ENCODE measurements at regions not wholly inside any gene's neighbourhood (a gene's known extent, or its start where the extent isn't known, plus 50 kb on each side); places are given as distances from the start of the nearest gene placed in this dataset.

DNA sequence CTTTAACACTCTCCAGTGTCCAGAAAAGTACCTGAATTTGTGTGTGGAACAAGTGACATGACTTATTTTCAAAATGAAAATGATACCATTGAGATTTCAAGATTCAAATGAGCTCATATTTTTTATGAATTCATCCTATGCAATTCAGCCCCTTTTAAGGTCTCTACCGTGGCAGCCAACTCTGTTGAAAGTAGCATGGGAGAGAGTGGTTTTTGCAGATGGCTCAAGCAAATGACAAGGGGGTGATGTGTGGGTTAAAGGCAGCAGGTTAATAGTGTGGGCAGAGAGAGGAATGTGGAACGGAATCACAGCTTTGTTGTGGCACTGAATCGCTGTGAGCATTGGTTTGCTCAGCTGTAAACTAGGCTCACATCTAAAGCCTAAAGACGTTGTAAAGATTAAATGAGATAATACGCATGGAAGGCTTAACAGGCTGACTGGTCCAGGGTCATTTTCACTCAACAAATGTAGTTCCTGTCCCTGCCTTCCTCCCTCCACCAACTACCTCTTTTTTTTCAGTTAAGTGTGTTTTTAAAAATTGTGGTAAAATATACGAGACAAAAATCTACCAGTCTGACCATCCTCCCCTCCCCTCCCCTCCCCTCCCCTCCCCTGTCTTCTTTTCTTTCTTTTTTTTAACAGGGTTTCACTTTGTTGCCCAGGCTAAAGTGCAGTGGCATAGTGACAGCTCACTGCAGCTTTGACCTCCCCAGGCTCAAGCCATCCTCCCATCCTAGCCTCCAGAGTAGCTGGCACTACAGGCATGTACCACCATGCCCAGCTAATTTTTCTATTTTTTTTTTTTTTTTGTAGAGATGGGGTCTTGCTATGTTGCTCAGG, 114.7 kb upstream of the ZNF217 start:
- H3K36me3 Mint-ChIP-seq = no peaks in the 10 kb centered on the region
- Histone ChIP-seq H3K9me3 (ENCODE audit: control insufficient read depth in 1 of 2, low read length in 2 of 2) (no peaks in the 10 kb centered on the region), H3K27ac (ENCODE audit: low read depth, low read length) (peak overlapping the region; percentile 3), H3K36me3 (ENCODE audit: insufficient read depth, low read length) (no peaks in the 10 kb centered on the region), H3K4me1 (ENCODE audit: insufficient read depth, low read length) (peaks cover 39% of the 10 kb centered on the region), H3K27me3 (ENCODE audit: insufficient read depth, low read length) (no peaks in the 10 kb centered on the region), H3K4me3 (ENCODE audit: low read length in 2 of 2) (no peak overlapping the region)
- intact Hi-C loops (cut with micrococcal nuclease) = loop anchor here (5.0 kb wide), 3 partner anchors 44 to 209 kb away; no protein-coding TSS in a partner anchor
- POLR2A ChIA-PET (ENCODE audit: partially characterized antibody) = interaction anchor here (0.5 to 2.2 kb wide), 18 partner anchors 11 to 164 kb away, joined by 3 to 11 read pairs (median 3); no protein-coding TSS in a partner anchor
- H3K4me3 Mint-ChIP-seq = peak overlapping the region in 7 of 8 donors; percentile 31 to 91 (median 69)
- CTCF ChIA-PET (ENCODE audit: partially characterized antibody) = interaction anchor here (0.5 to 2.3 kb wide), 10 partner anchors 10 to 232 kb away, joined by 3 to 12 read pairs (median 3); no protein-coding TSS in a partner anchor
- H3K4me1 Mint-ChIP-seq = peaks cover 31 to 47% (median 36%) of the 10 kb centered on the region in 4 donors
- peak in 4 of 5 donors; percentile 17 to 41 (median 26) for DNase-seq
- peak overlapping the region; percentile 76 to 98 (median 92) for H3K27ac Mint-ChIP-seq
- H3K9me3 Mint-ChIP-seq = no peaks in the 10 kb centered on the region
- H3K27me3 Mint-ChIP-seq = no peaks in the 10 kb centered on the region

DNA sequence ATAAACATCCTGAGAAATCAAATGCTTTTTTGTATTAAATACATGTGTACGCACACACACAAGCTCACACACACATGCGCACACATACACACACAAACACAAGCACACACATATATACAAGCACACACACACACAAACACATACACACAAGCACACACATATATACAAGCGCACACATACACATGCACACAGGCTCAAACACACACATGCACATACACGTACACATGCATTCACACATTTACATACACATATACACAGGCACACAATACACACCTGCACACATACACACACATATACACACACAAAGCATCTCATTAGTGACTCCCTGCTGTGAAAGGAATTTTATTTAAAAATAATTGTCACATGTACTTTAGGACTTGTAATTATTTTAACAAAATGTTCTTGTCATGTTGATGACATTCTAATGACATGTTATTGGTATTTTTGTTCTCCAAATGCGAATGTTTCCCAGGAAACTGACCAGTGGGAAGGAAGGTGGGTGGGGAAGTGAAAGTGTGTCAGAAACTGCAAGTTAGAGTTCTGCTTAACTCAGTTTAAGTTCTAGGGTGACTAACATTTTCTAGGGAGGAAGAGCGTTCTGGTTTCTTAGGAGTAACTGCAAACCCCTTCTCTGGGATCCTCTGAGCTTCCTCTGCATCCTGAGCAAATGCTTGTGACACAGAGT, 113.9 kb upstream of the ZNF217 start:
- CTCF ChIA-PET (ENCODE audit: partially characterized antibody) = interaction anchor here (0.7 to 2.3 kb wide), 11 partner anchors 11 to 233 kb away, joined by 3 to 12 read pairs (median 3); no protein-coding TSS in a partner anchor
- H3K9me3 Mint-ChIP-seq = no peaks in the 10 kb centered on the region
- Histone ChIP-seq H3K9me3 (ENCODE audit: control insufficient read depth in 1 of 2, low read length in 2 of 2) (no peaks in the 10 kb centered on the region), H3K4me1 (ENCODE audit: insufficient read depth, low read length) (peaks cover 39% of the 10 kb centered on the region), H3K27me3 (ENCODE audit: insufficient read depth, low read length) (no peaks in the 10 kb centered on the region), H3K36me3 (ENCODE audit: insufficient read depth, low read length) (no peaks in the 10 kb centered on the region), H3K4me3 (ENCODE audit: low read length in 2 of 2) (no peak overlapping the region), H3K27ac (ENCODE audit: low read depth, low read length) (peak overlapping the region; percentile 7)
- intact Hi-C loops (cut with micrococcal nuclease) = loop anchor here (2.0 to 5.0 kb wide), 6 partner anchors 45 to 210 kb away; no protein-coding TSS in a partner anchor
- H3K4me3 Mint-ChIP-seq = peak overlapping the region in 7 of 8 donors; percentile 31 to 91 (median 69)
- H3K27me3 Mint-ChIP-seq = no peaks in the 10 kb centered on the region
- H3K4me1 Mint-ChIP-seq = peaks cover 31 to 47% (median 36%) of the 10 kb centered on the region in 4 donors
- no peak for DNase-seq
- POLR2A ChIA-PET (ENCODE audit: partially characterized antibody) = interaction anchor here (0.6 to 2.2 kb wide), 19 partner anchors 13 to 165 kb away, joined by 3 to 11 read pairs (median 4); no protein-coding TSS in a partner anchor
- no peaks in the 10 kb centered on the region for H3K36me3 Mint-ChIP-seq
- peak overlapping the region; percentile 76 to 98 (median 92) for H3K27ac Mint-ChIP-seq

DNA sequence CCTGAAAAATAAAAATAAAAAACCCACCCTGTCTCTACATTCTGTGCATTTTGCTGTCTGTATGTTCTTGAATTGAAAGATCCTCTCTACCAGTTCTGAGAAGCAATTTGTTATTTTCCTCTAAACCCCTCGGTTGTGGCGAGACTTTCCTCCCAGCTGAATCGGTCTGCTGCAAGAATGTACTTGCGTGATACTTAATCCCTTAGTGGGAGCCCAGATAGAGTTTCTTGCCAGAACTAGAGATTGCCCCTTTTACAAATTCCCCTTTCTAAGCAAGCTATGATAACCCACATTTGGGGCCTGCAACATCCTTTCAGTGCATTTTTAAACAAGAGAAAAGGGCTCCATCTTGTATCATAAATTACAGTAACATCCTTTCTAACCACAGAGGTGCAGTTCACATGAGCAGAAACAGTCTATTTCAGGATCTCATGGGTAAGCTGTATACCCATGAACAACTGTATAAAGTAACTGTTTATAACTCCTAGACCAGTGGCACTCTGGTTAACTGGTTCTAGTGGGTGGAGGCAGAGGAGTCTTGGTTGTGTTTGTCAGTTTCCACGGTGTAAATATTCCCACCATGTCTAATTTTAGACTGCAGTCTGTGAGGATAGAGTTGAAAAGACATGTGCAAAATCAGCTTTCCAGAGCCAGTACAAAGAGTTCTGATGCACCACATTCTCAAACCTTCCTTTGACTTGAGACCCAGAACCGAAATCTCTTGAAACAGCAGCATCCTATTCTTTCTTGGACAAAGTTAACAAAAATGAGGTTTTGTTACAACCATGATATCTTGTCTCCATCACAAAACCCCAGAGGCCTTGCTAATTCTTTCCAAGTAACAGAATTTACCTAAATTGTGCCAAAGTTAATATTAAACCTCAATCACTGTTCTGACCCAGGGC, 113.1 kb upstream of the ZNF217 start:
- Histone ChIP-seq H3K9me3 (ENCODE audit: control insufficient read depth in 1 of 2, low read length in 2 of 2) (no peaks in the 10 kb centered on the region), H3K27ac (ENCODE audit: low read depth, low read length) (peak overlapping the region; percentile 7), H3K36me3 (ENCODE audit: insufficient read depth, low read length) (no peaks in the 10 kb centered on the region), H3K27me3 (ENCODE audit: insufficient read depth, low read length) (no peaks in the 10 kb centered on the region), H3K4me1 (ENCODE audit: insufficient read depth, low read length) (peaks cover 39% of the 10 kb centered on the region), H3K4me3 (ENCODE audit: low read length in 2 of 2) (peak overlapping the region in 1 of 2 donors; percentile 22)
- POLR2A ChIA-PET (ENCODE audit: partially characterized antibody) = interaction anchor here (0.6 to 1.3 kb wide), 12 partner anchors 9 to 158 kb away, joined by 3 to 6 read pairs (median 4); no protein-coding TSS in a partner anchor
- CTCF ChIA-PET (ENCODE audit: partially characterized antibody) = interaction anchor here (0.6 to 2.3 kb wide), 6 partner anchors 16 to 234 kb away, joined by 3 to 12 read pairs (median 4); no protein-coding TSS in a partner anchor
- intact Hi-C loops (cut with micrococcal nuclease) = loop anchor here (2.0 to 5.0 kb wide), 6 partner anchors 44 to 211 kb away; no protein-coding TSS in a partner anchor
- Mint-ChIP-seq H3K4me1 (peaks cover 31 to 44% (median 36%) of the 10 kb centered on the region in 4 donors), H3K4me3 (peak overlapping the region; percentile 31 to 91 (median 68)), H3K9me3 (no peaks in the 10 kb centered on the region), H3K27me3 (no peaks in the 10 kb centered on the region), H3K36me3 (no peaks in the 10 kb centered on the region), H3K27ac (peak overlapping the region; percentile 76 to 98 (median 92))
- DNase-seq = peak in 4 of 5 donors; percentile 27 to 41 (median 33)

DNA sequence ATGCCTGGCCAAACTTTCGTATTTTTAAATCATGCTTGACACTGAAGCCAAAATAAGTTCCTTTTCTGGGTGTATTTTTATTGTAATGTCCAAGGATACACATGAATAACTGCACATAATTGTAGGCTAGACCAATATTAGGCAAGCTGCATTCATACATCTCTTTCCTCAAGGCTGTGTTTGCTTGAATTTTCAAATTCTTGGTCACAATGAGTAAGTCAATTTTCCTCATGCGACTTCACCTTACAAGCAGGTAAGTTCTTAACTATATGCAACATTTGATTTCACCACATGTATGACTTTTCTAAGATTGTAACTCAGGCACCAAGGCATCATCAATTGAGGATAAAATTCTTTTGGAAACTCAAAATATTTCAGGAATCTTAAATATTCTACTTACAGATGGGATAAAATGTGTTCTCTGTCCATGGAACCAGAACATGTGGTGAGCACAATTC, 112.4 kb upstream of the ZNF217 start:
- Histone ChIP-seq H3K4me1 (ENCODE audit: insufficient read depth, low read length) (peaks cover 44% of the 10 kb centered on the region), H3K27ac (ENCODE audit: low read depth, low read length) (no peak overlapping the region), H3K36me3 (ENCODE audit: insufficient read depth, low read length) (no peaks in the 10 kb centered on the region), H3K27me3 (ENCODE audit: insufficient read depth, low read length) (no peaks in the 10 kb centered on the region), H3K4me3 (ENCODE audit: low read length in 2 of 2) (peak overlapping the region in 1 of 2 donors; percentile 22), H3K9me3 (ENCODE audit: control insufficient read depth in 1 of 2, low read length in 2 of 2) (no peaks in the 10 kb centered on the region)
- DNase-seq = no peak
- H3K27ac Mint-ChIP-seq = peak overlapping the region in 5 of 7 donors; percentile 20 to 93 (median 91)
- no peaks in the 10 kb centered on the region for H3K36me3 Mint-ChIP-seq
- H3K4me1 Mint-ChIP-seq = peaks cover 29 to 43% (median 38%) of the 10 kb centered on the region in 4 donors
- POLR2A ChIA-PET (ENCODE audit: partially characterized antibody) = interaction anchor here (0.6 to 1.3 kb wide), 10 partner anchors 10 to 159 kb away, joined by 3 to 6 read pairs (median 4); no protein-coding TSS in a partner anchor
- CTCF ChIA-PET (ENCODE audit: partially characterized antibody) = interaction anchor here (0.6 to 2.3 kb wide), 4 partner anchors 16 to 164 kb away, joined by 3 to 7 read pairs (median 4); no protein-coding TSS in a partner anchor
- H3K4me3 Mint-ChIP-seq = peak overlapping the region in 6 of 8 donors; percentile 31 to 91 (median 68)
- intact Hi-C loops (cut with micrococcal nuclease) = loop anchor here (2.0 to 5.0 kb wide), 6 partner anchors 44 to 211 kb away; no protein-coding TSS in a partner anchor
- no peaks in the 10 kb centered on the region for H3K27me3 Mint-ChIP-seq
- no peaks in the 10 kb centered on the region for H3K9me3 Mint-ChIP-seq

DNA sequence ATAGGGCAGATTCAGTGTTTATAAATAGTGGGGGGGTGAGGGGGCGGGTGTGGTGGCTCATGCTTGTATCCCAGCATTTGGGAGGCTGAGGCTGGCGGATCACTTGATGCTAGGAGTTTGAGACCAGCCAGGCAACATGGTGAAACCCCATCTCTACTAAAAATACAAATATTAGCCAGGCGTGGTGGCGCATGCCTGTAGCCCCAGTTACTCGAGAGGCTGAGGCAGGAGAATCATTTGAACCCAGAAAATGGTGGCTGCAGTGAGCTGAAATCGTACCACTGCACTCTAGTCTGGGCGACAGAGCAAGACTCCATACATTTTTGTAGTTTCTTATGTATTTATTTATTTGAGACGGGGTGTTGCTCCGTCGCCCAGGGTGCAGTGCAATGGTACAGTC, 109.0 kb upstream of the ZNF217 start:
- CTCF ChIA-PET (ENCODE audit: partially characterized antibody) = interaction anchor here (0.6 to 1.4 kb wide), 2 partner anchors 88 to 108 kb away, joined by 3 to 5 read pairs; no protein-coding TSS in a partner anchor
- Mint-ChIP-seq H3K27me3 (no peaks in the 10 kb centered on the region), H3K4me3 (no peak overlapping the region), H3K36me3 (no peaks in the 10 kb centered on the region), H3K9me3 (no peaks in the 10 kb centered on the region), H3K27ac (no peak overlapping the region), H3K4me1 (peaks cover 22 to 29% (median 27%) of the 10 kb centered on the region in 4 donors)
- DNase-seq = no peak
- POLR2A ChIA-PET (ENCODE audit: partially characterized antibody) = no interaction called here
- H3K27me3 ChIP-seq (ENCODE audit: insufficient read depth, low read length) = no peaks in the 10 kb centered on the region
- H3K4me1 ChIP-seq (ENCODE audit: insufficient read depth, low read length) = peaks cover 28% of the 10 kb centered on the region
- no peak overlapping the region for H3K27ac ChIP-seq (ENCODE audit: low read depth, low read length)
- H3K4me3 ChIP-seq (ENCODE audit: low read length in 2 of 2) = no peak overlapping the region
- no peaks in the 10 kb centered on the region for H3K9me3 ChIP-seq (ENCODE audit: control insufficient read depth in 1 of 2, low read length in 2 of 2)
- intact Hi-C loops (cut with micrococcal nuclease) = no loop called here
- H3K36me3 ChIP-seq (ENCODE audit: insufficient read depth, low read length) = no peaks in the 10 kb centered on the region

DNA sequence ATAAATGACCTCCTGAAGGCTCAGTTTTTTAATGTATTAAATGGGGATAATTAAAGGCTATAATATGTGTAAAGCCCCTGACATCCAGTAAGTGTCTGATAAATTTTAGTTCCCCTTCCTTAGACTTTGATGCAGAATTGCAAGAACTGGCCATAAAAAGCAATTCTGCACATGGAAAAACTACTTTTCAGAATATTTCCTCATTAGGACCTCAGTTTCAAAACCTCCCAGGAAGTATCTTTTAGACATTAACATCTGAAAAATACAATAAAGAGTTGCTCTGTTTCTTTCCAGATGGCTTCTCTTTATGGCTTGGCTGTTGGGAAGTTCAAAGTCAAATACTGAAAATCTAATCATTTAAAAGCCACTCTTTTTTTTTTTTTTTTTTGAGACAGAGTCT, 106.3 kb upstream of the ZNF217 start:
- ChIA-PET POLR2A (ENCODE audit: partially characterized antibody) (interaction anchor here (1.5 kb wide), 1 partner anchor 104 kb away, joined by 5 read pairs; no protein-coding TSS in a partner anchor), CTCF (ENCODE audit: partially characterized antibody) (interaction anchor here (2.1 kb wide), 1 partner anchor 120 kb away, joined by 8 read pairs; no protein-coding TSS in a partner anchor)
- no peak overlapping the region for H3K4me3 Mint-ChIP-seq
- Histone ChIP-seq H3K4me3 (ENCODE audit: low read length in 2 of 2) (no peak overlapping the region), H3K4me1 (ENCODE audit: insufficient read depth, low read length) (peaks cover 9% of the 10 kb centered on the region), H3K36me3 (ENCODE audit: insufficient read depth, low read length) (no peaks in the 10 kb centered on the region), H3K9me3 (ENCODE audit: control insufficient read depth in 1 of 2, low read length in 2 of 2) (no peaks in the 10 kb centered on the region), H3K27ac (ENCODE audit: low read depth, low read length) (no peak overlapping the region), H3K27me3 (ENCODE audit: insufficient read depth, low read length) (no peaks in the 10 kb centered on the region)
- intact Hi-C loops (cut with micrococcal nuclease) = loop anchor here (1.0 kb wide), 1 partner anchor 120 kb away; no protein-coding TSS in a partner anchor
- H3K4me1 Mint-ChIP-seq = peaks cover 8 to 11% (median 10%) of the 10 kb centered on the region in 4 donors
- no peak overlapping the region for H3K27ac Mint-ChIP-seq
- no peaks in the 10 kb centered on the region for H3K9me3 Mint-ChIP-seq
- H3K27me3 Mint-ChIP-seq = no peaks in the 10 kb centered on the region
- H3K36me3 Mint-ChIP-seq = no peaks in the 10 kb centered on the region
- DNase-seq = no peak
